OCI-LY3 (cell line): ENCODE measurements at regions not wholly inside any gene's neighbourhood (a gene's known extent, or its start where the extent isn't known, plus 50 kb on each side); places are given as distances from the start of the nearest gene placed in this dataset.

Experiments
- H2AFZ ChIP-seq: fragments of 200-600, 300-600 bp; shearing (Covaris generic); 2 replicates; pipeline ENCODE4 v1.6.0; 2014; ENCODE audit warnings: antibody characterized with exemption, low read depth, low read length
- H3K27ac ChIP-seq: fragments of 200-600, 300-600 bp; sonication (generic); 2 replicates; pipeline ENCODE4 v1.5.1; 2014; ENCODE audit warnings: mild to moderate bottlenecking, low read length, moderate library complexity, mixed read lengths
- H3K27me3 ChIP-seq: fragments of 200-600, 300-600 bp; sonication (generic); 2 replicates; pipeline ENCODE4 v1.6.1; 2014; ENCODE audit warnings: low read depth, low read length, mixed read lengths
- H3K36me3 ChIP-seq: fragments of 200-600, 300-600 bp; sonication (generic); replicated peaks from 2 replicates; pipeline ENCODE3; 2014; ENCODE audit warnings: low read depth, low read length, mixed read lengths
- H3K4me1 ChIP-seq: fragments of 300-600, 200-600 bp; sonication (generic); 2 replicates; pipeline ENCODE4 v1.6.1; 2014; ENCODE audit warnings: low read length, mixed read lengths
- H3K4me2 ChIP-seq: fragments of 200-600, 300-600 bp; sonication (generic); 2 replicates; pipeline ENCODE4 v1.6.1; 2014; ENCODE audit warnings: low read length, mixed read lengths
- H3K4me3 ChIP-seq: fragments of 300-600, 200-600 bp; sonication (generic); 2 replicates; pipeline ENCODE4 v1.5.1; 2014; ENCODE audit warnings: antibody characterized with exemption, mild to moderate bottlenecking, low read length, moderate library complexity
- H3K79me2 ChIP-seq: fragments of 300-600, 200-600 bp; shearing (Covaris generic); 2 replicates; pipeline ENCODE4 v1.6.1; 2014; ENCODE audit warnings: mild to moderate bottlenecking, low read length, mixed read lengths
- H3K9ac ChIP-seq: fragments of 300-600, 200-600 bp; shearing (Covaris generic); 2 replicates; pipeline ENCODE4 v1.6.0; 2014; ENCODE audit warnings: mild to moderate bottlenecking, low read length, moderate library complexity
- H3K9me3 ChIP-seq: fragments of 200-600, 300-600 bp; shearing (Covaris generic); 2 replicates; pipeline ENCODE4 v1.6.1; 2014; ENCODE audit warnings: low read length, mixed read lengths; ENCODE audit not compliant: insufficient read depth
- H4K20me1 ChIP-seq: fragments of 200-600, 300-600 bp; sonication (generic); 2 replicates; pipeline ENCODE4 v1.6.1; 2016; ENCODE audit warnings: low read length, mixed read lengths; ENCODE audit not compliant: insufficient read depth
- EZH2phosphoT487 ChIP-seq: fragments of 200-600 bp; shearing (Covaris generic); IDR thresholded peaks from 2 replicates; pipeline ENCODE4 v1.6.1; 2018; ENCODE audit warnings: antibody characterized with exemption, mixed run types, low read depth
- TF ChIP-seq, protein P1 (sequence below): fragments of 200-600, 300-600 bp; sonication (generic); IDR thresholded peaks from 2 replicates; pipeline ENCODE4 v1.5.1; 2014; ENCODE audit warnings: antibody characterized with exemption, low read length, low read depth

DNA sequence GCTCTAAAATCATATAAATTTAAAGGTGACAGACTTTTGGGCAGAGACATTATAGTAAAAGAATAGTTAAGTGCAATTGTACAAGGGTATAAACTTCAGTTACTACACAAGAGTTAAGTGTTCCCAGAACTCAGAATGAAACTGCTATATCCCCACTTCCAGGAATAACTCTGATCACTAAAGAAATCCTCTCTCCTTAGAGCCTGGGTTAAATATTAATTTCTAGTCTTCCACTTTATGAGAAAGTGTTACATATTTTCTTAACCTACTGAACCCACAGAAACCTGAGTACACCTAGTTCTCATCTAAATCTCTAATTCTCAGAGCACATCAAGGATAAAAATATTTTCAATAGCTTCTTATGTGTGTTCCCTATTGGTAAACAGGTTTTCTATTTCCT is 99.1 kb upstream of the USP38 start:
- no peak overlapping the region for H3K9ac ChIP-seq
- H3K79me2 ChIP-seq, result no peaks in the 10 kb centered on the region
- no peaks in the 10 kb centered on the region for H3K4me1 ChIP-seq
- no peaks in the 10 kb centered on the region for H3K9me3 ChIP-seq
- H2AFZ ChIP-seq, result no peak overlapping the region
- no peak overlapping the region for H3K4me2 ChIP-seq
- no peaks in the 10 kb centered on the region for H4K20me1 ChIP-seq
- TF ChIP-seq, protein P1, sequence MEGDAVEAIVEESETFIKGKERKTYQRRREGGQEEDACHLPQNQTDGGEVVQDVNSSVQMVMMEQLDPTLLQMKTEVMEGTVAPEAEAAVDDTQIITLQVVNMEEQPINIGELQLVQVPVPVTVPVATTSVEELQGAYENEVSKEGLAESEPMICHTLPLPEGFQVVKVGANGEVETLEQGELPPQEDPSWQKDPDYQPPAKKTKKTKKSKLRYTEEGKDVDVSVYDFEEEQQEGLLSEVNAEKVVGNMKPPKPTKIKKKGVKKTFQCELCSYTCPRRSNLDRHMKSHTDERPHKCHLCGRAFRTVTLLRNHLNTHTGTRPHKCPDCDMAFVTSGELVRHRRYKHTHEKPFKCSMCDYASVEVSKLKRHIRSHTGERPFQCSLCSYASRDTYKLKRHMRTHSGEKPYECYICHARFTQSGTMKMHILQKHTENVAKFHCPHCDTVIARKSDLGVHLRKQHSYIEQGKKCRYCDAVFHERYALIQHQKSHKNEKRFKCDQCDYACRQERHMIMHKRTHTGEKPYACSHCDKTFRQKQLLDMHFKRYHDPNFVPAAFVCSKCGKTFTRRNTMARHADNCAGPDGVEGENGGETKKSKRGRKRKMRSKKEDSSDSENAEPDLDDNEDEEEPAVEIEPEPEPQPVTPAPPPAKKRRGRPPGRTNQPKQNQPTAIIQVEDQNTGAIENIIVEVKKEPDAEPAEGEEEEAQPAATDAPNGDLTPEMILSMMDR, result no peak
- TF ChIP-seq EZH2phosphoT487, result no peak
- H3K27me3 ChIP-seq, result no peaks in the 10 kb centered on the region
- H3K27ac ChIP-seq, result no peak overlapping the region
- H3K4me3 ChIP-seq, result no peak overlapping the region
- H3K36me3 ChIP-seq, result no peaks in the 10 kb centered on the region

DNA sequence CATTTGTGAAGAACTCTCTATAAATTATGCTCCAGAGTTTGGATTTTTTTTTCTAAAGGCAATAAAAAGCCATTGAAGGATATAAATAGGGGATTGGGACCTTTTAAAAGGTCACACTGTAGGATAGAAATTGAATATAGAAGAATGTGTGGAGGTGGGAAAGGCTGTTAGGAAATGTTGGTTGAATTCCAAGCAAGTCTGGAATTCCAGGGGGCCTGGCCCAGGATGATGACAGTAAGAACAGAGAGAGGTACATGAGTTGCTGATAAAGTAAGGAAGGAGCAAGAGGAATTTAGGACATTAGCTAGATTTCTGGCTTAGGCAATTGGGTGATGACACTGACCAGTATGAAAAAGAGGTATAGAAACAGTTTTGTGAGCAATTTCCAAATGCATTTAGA is 95.4 kb upstream of the USP38 start:
- H3K27me3 ChIP-seq, result no peaks in the 10 kb centered on the region
- no peaks in the 10 kb centered on the region for H3K4me1 ChIP-seq
- H3K4me2 ChIP-seq, result no peak overlapping the region
- H3K36me3 ChIP-seq, result no peaks in the 10 kb centered on the region
- no peaks in the 10 kb centered on the region for H3K79me2 ChIP-seq
- no peak overlapping the region for H3K9ac ChIP-seq
- no peak for TF ChIP-seq EZH2phosphoT487
- TF ChIP-seq, protein P1, result no peak
- no peak overlapping the region for H2AFZ ChIP-seq
- no peak overlapping the region for H3K27ac ChIP-seq
- H3K4me3 ChIP-seq, result no peak overlapping the region
- no peaks in the 10 kb centered on the region for H4K20me1 ChIP-seq
- no peaks in the 10 kb centered on the region for H3K9me3 ChIP-seq

DNA sequence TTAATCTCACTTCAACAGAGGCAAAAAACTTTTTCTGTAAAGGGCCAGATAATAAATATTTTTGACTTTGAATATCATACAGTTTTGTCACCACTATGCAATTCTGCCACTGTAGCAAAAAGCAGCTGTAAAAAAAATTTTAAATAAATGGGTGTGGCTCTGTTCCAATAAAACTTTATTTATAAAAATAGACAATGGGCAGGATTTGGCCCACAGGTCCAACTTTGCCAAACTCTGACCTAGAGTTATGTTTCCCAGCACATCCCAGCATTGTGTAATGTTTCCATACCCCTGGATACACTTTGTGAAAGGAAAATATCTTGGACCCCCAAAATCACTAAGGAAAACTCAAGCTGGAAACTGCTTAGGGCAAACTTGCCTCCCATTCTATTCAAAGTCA is 94.9 kb upstream of the USP38 start:
- H3K9ac ChIP-seq, result no peak overlapping the region
- H3K27ac ChIP-seq, result no peak overlapping the region
- no peaks in the 10 kb centered on the region for H3K79me2 ChIP-seq
- H3K27me3 ChIP-seq, result no peaks in the 10 kb centered on the region
- no peaks in the 10 kb centered on the region for H4K20me1 ChIP-seq
- no peaks in the 10 kb centered on the region for H3K4me1 ChIP-seq
- no peak for TF ChIP-seq EZH2phosphoT487
- TF ChIP-seq, protein P1, result no peak
- H3K4me2 ChIP-seq, result no peak overlapping the region
- no peaks in the 10 kb centered on the region for H3K9me3 ChIP-seq
- no peak overlapping the region for H2AFZ ChIP-seq
- H3K36me3 ChIP-seq, result no peaks in the 10 kb centered on the region
- H3K4me3 ChIP-seq, result no peak overlapping the region

DNA sequence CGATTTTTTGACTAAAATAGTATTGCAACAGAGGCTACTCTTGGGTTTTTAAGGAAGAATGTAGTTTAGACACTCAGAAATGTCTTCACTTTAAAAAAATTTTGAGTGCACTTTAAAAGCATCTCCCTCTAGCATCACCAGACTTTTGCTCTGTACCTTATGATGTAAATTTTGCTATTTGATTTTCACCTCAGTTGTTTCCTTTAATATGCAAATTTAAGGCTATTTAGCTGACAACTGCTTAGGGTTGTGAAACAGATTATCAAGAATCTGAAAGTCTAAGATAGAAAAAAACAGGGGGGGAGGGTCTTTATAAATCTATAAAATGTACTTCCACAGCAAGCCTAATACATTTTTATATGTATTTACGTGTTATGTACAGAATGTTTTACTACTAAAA is 92.9 kb upstream of the USP38 start:
- Histone ChIP-seq H3K9ac (no peak overlapping the region), H3K4me2 (no peak overlapping the region), H3K27ac (no peak overlapping the region), H3K4me3 (no peak overlapping the region), H3K27me3 (no peaks in the 10 kb centered on the region), H2AFZ (no peak overlapping the region), H3K9me3 (no peaks in the 10 kb centered on the region), H3K4me1 (no peaks in the 10 kb centered on the region), H3K79me2 (no peaks in the 10 kb centered on the region), H3K36me3 (no peaks in the 10 kb centered on the region), H4K20me1 (no peaks in the 10 kb centered on the region)
- TF ChIP-seq EZH2phosphoT487, result no peak
- TF ChIP-seq, protein P1, result no peak
